Epithelial cell of proximal tubule (primary cell): ENCODE measurements at regions not wholly inside any gene's neighbourhood (a gene's known extent, or its start where the extent isn't known, plus 50 kb on each side); places are given as distances from the start of the nearest gene placed in this dataset.

Experiments
- DNase-seq: peaks from one replicate; pipeline ENCODE4 v3.0.0-alpha.2; 2011; ENCODE audit warnings: low read depth
- H3K4me3 ChIP-seq: 2 replicates; pipeline ENCODE4 v1.5.1; 2011; ENCODE audit warnings: low read depth, mild to moderate bottlenecking, low read length
- CTCF ChIP-seq: conservative IDR thresholded peaks from 2 replicates; pipeline ENCODE4 v1.5.1; 2012; ENCODE audit warnings: low read depth, mild to moderate bottlenecking, low read length

GRCh38 chr1:20425622-20426021 is 60.4 kb downstream of the CAMK2N1 start:
- DNase-seq, result no peak

GRCh38 chr1:20423169-20423795 is 62.7 kb downstream of the CAMK2N1 start:
- no peak overlapping the region for H3K4me3 ChIP-seq
- DNase-seq, result no peak
- no peak for TF ChIP-seq CTCF

More at GRCh38 chr1:20425622-20426021, 60.4 kb downstream of the CAMK2N1 start:
- no peak overlapping the region for H3K4me3 ChIP-seq
- no peak for TF ChIP-seq CTCF

- H3K4me3 ChIP-seq, result no peak overlapping the region
- DNase-seq, result no peak
- TF ChIP-seq CTCF, result no peak
Measured at GRCh38 chr1:20421441-20421840, 64.6 kb downstream of the CAMK2N1 start.

- no peak for DNase-seq
- no peak overlapping the region for H3K4me3 ChIP-seq
- TF ChIP-seq CTCF, result no peak
Measured at GRCh38 chr1:20417581-20417980, 68.4 kb downstream of the CAMK2N1 start.

GRCh38 chr1:20416706-20417105 is 69.3 kb downstream of the CAMK2N1 start:
- no peak for DNase-seq
- no peak overlapping the region for H3K4me3 ChIP-seq
- no peak for TF ChIP-seq CTCF

- no peak for TF ChIP-seq CTCF
- DNase-seq, result no peak
- no peak overlapping the region for H3K4me3 ChIP-seq
Measured at GRCh38 chr1:20413776-20414140, 72.3 kb downstream of the CAMK2N1 start.

GRCh38 chr1:20413136-20413775 is 72.8 kb downstream of the CAMK2N1 start:
- DNase-seq, result no peak
- TF ChIP-seq CTCF, result no peak
- H3K4me3 ChIP-seq, result no peak overlapping the region
